Choroid plexus epithelial cell (primary cell): ENCODE measurements at regions not wholly inside any gene's neighbourhood (a gene's known extent, or its start where the extent isn't known, plus 50 kb on each side); places are given as distances from the start of the nearest gene placed in this dataset.

Experiments
- DNase-seq: peaks from one replicate; pipeline ENCODE4 v3.0.0-alpha.2; 2010; ENCODE audit warnings: low read depth
- H3K4me3 ChIP-seq: 2 replicates; pipeline ENCODE4 v1.5.1; 2011; ENCODE audit warnings: low read depth, mild to moderate bottlenecking, control low read depth, low read length, moderate library complexity
- TF ChIP-seq, protein P1 (sequence below): conservative IDR thresholded peaks from 2 replicates; pipeline ENCODE4 v1.5.1; 2011; ENCODE audit warnings: low read depth, mild to moderate bottlenecking, control low read depth, inconsistent platforms, low read length, moderate library complexity

DNA sequence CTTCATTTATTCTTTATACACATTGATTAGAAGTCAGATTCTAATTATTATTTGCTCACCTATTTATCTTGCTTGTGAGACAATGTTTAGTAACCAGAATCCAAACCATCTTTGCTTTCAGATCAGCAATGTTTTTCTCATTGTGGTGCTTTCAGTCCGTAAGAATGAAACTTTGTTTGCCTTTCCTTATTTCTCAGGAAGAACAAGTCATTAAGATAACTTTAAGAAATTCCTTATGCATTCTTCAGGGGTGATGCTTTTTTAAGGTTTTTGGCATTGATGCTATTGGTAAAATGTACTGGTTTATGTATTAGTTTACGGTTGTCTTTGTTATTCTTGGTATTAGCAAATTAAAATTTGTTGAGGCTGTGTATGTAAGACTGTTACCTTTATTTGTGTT is 120.8 kb upstream of the POU1F1 start:
- no peak overlapping the region for H3K4me3 ChIP-seq
- peak; percentile 50 for DNase-seq
- TF ChIP-seq, protein P1, sequence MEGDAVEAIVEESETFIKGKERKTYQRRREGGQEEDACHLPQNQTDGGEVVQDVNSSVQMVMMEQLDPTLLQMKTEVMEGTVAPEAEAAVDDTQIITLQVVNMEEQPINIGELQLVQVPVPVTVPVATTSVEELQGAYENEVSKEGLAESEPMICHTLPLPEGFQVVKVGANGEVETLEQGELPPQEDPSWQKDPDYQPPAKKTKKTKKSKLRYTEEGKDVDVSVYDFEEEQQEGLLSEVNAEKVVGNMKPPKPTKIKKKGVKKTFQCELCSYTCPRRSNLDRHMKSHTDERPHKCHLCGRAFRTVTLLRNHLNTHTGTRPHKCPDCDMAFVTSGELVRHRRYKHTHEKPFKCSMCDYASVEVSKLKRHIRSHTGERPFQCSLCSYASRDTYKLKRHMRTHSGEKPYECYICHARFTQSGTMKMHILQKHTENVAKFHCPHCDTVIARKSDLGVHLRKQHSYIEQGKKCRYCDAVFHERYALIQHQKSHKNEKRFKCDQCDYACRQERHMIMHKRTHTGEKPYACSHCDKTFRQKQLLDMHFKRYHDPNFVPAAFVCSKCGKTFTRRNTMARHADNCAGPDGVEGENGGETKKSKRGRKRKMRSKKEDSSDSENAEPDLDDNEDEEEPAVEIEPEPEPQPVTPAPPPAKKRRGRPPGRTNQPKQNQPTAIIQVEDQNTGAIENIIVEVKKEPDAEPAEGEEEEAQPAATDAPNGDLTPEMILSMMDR = no peak

DNA sequence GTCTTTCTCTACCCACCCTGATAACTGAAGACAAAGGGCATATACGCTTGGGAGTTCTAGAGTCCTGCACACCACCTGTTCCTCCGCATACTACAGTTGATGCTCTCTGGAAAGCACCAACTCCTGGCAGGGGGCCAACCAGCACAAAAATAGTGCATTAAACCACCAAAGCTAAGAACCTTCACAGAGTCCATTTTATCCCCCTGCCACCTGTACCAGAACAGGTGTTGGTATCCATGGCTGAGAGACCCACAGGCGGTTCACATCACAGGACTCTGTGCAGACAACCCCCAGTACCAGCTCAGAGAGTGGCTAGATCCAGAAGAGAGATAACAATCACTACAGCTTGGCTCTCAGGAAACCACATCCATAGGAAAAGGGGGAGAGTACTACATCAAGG is 114.4 kb upstream of the POU1F1 start:
- TF ChIP-seq, protein P1 = no peak
- DNase-seq = no peak
- no peak overlapping the region for H3K4me3 ChIP-seq

DNA sequence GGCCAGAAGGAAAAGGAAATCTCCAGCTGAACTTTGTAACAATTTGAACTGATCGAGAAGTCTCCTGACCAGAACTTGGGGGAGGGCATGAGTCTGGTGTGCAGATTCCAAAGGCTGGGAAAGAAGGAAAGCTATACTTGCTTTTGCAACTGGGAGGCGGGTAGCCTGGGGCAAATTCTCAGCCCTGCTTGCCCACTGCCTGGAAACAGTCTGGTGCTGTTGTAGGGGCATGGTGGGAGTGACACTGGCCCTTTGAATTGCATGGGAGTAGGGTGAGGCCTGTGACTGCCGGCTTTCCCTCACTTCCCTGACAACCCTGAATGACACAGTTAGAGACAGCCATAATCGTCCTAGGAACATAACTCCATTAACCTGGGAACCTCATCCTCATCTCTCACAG is 114.0 kb upstream of the POU1F1 start:
- TF ChIP-seq, protein P1 = no peak
- H3K4me3 ChIP-seq = no peak overlapping the region
- DNase-seq = no peak

DNA sequence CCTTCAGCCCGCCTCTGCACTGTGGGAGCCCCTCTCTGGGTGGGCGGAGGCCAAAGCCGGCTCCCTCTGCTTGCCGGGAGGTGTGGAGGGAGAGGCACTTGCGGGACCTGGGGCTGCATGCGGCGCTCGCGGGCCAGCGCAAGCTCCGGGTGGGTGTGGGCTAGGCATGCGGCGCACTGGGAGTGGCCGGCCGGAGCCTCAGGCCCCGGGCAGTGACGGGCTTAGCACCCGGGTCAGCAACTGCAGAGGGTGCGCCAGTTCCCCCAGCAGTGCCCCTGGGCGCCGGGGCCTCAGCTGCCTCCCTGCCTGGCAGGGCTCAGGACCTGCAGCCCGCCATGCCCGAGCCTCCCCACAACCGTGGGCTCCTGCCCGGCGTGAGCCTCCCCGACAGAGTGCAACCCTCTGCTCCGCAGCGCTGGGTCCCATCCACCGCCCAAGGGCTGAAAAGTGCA is 98.9 kb upstream of the POU1F1 start:
- H3K4me3 ChIP-seq = no peak overlapping the region
- TF ChIP-seq, protein P1 = no peak
- DNase-seq = no peak

DNA sequence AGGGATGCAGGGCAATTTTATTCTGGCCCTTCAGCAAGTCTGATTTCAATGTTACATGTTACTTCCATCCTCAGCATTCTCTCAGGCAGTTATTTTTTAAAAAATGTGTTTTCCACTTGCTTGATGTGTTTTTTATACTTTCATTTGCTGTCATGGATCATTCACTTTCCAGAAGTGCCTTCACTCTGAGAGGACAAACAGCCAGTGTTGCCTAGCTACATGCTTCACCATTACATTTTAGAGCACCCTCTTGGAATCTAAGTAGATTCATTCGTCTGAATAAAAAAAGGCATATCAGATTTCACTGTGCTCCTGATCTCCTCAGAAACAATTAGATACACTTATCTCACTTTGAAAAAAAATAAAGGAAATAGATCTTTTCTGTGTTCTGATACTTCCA is 93.6 kb upstream of the POU1F1 start:
- H3K4me3 ChIP-seq = no peak overlapping the region
- DNase-seq = peak; percentile 17
- TF ChIP-seq, protein P1 = no peak

DNA sequence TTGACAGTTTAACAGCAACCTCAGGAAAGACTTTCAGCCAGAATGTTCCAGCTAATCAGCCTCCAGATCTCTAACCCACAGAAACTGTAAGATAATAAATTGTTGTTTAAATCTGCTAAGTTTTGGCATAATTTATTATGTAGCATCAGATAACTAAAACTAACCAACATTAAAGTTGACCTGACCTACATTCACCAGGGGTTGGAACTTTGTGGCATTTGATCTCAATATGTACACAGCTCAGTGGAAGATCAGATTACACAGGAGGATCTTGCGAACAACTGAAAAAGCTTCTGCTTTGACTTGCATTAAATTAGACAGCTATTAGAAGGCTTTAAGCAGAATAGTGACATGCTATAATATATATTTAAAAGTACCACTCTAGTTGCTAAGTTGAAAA is 91.4 kb upstream of the POU1F1 start:
- no peak overlapping the region for H3K4me3 ChIP-seq
- DNase-seq = no peak
- TF ChIP-seq, protein P1 = no peak

DNA sequence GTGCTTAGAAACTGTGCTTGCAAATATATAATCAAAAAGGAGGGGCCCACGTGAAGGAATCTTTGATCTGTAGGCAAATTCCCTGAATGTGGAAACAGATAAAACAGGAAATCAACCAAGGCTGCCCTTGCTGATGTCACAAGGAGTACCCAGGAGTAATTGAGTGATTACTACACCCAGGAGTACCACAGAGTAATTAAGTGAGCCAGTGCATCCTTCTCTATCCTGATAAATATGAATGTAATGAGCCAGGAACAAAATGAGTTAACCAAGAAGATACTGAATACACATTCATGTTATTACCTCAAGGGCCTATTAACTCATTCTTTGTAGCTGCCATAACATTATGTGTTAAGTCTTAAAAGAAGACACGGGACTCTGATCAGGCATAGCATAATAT is 87.3 kb upstream of the POU1F1 start:
- DNase-seq = no peak
- H3K4me3 ChIP-seq = no peak overlapping the region
- TF ChIP-seq, protein P1 = no peak
